ENCODE measurements at regions not wholly inside any gene's neighbourhood (a gene's known extent, or its start where the extent isn't known, plus 50 kb on each side); places are given as distances from the start of the nearest gene placed in this dataset.

DNA sequence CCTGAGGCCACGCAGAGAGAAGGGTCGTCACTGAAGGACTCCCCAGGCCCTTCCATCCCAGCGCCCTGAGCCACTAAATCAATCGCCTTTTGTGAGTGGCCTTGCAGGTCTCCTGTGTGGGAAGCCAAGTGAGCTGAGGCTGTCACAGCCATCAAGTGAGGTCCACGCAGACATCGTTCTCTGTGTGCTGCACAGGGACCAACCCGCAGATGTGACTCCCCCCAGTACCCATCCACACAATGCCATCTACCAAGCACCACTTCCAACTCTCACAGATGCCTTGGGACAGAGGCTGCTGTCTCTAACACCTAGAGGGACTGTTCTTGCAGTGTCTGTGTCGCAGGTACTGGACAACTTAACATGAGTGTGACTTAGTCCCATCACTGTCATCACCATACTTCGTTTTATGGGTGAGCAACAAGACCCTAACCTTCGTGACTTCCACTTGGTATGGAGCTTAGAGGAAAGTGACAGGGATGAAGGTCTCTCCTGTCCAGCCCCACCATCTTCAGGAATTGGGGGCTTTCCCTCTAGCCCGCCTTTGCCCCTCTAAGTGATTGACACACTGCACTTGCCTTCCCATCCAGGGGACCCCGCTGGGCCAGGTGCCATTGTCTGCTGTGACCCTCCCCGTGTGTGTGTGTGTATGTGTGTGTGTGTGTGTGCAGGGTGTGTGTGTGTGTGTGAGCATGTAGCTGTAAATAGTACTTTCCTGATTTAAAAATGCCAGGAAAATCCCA is 51.4 kb upstream of the TMEM72 start:
- TF ChIP-seq, protein P1, sequence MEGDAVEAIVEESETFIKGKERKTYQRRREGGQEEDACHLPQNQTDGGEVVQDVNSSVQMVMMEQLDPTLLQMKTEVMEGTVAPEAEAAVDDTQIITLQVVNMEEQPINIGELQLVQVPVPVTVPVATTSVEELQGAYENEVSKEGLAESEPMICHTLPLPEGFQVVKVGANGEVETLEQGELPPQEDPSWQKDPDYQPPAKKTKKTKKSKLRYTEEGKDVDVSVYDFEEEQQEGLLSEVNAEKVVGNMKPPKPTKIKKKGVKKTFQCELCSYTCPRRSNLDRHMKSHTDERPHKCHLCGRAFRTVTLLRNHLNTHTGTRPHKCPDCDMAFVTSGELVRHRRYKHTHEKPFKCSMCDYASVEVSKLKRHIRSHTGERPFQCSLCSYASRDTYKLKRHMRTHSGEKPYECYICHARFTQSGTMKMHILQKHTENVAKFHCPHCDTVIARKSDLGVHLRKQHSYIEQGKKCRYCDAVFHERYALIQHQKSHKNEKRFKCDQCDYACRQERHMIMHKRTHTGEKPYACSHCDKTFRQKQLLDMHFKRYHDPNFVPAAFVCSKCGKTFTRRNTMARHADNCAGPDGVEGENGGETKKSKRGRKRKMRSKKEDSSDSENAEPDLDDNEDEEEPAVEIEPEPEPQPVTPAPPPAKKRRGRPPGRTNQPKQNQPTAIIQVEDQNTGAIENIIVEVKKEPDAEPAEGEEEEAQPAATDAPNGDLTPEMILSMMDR (IDR thresholded peaks at IDR 0.05; ENCODE audit: poor library complexity), result no peak
- TF ChIP-seq EZH2 (IDR thresholded peaks at IDR 0.05; ENCODE audit: borderline replicate concordance) (no peak), EZH2phosphoT487 (IDR thresholded peaks at IDR 0.05; ENCODE audit: low read depth, severe bottlenecking, unreplicated experiment) (no peak)

Data from hepatocyte (in vitro differentiated cells).